HG03064 (cell line): ENCODE measurements at regions not wholly inside any gene's neighbourhood (a gene's known extent, or its start where the extent isn't known, plus 50 kb on each side); places are given as distances from the start of the nearest gene placed in this dataset.
A peak's percentile ranks its signal among the peaks of the same experiment; 100 is the strongest.
"Not testable (repeated sequence)": the region's sequence is repeated elsewhere in the genome, so short reads cannot be mapped to it uniquely, and the experiment has no call there.

Source experiments
- ATAC-seq: cut with Tn5 transposase; IDR thresholded peaks from one replicate; pipeline ENCODE4 v1.9.1; 2021; ENCODE audit warnings: low read depth; ENCODE audit not compliant: unreplicated experiment

DNA sequence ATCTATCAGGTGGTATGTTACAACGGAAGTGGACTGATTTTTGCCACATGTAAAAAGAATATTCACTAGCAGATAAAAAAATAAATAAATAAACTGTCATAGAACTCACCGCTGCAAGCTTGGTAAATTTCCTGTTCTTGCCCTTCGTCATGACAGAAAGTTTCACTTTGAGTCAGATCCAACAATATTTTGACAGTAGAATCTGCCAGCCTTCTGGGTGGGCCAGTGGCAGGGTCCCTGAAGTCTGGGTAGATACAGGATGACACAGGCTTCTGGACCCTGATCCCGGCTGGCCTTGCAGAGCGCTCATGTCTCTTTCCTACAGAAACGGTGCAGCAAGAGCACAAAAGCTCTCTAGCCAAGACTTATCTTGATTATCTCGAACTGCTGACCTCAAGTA, 97.8 kb upstream of the PMAIP1 start:
- ATAC-seq = no peak

DNA sequence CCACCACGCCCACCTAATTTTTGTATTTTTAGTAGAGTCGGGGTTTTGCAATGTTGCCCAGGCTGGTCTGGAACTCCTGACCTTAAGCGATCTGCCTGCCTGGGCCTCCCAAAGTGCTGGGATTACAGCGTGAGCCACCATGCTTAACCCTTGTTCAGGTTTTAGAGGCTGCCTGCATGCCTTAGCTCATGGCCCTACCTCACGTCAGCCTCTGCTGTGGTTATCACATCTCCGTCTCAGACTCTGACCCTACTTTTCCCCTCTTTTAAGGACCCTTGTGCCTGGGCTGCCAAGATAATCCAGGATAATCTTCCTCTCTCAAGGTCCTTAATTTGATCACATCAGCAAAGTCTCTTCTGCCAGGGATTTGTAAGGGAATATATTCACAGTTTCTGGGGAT, 98.2 kb upstream of the PMAIP1 start:
- no peak for ATAC-seq

DNA sequence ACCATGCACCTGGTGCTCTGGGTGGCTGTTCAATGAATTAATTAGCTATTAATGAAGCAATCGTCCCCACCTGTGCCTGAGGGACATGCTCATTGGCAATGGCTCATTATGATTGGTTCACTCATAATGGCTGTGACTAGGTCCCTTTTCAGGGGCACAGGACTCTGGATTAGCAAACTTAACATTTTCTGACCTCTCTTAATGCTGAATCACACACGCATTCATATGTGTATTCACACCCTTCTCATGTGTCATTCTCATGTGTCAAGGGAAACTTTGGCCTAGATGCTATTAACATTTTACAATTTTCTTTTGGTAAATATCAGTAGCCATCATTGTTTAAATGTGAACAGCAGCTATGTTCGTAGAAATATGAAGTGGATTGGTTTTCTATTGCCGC, 98.9 kb upstream of the PMAIP1 start:
- no peak for ATAC-seq

DNA sequence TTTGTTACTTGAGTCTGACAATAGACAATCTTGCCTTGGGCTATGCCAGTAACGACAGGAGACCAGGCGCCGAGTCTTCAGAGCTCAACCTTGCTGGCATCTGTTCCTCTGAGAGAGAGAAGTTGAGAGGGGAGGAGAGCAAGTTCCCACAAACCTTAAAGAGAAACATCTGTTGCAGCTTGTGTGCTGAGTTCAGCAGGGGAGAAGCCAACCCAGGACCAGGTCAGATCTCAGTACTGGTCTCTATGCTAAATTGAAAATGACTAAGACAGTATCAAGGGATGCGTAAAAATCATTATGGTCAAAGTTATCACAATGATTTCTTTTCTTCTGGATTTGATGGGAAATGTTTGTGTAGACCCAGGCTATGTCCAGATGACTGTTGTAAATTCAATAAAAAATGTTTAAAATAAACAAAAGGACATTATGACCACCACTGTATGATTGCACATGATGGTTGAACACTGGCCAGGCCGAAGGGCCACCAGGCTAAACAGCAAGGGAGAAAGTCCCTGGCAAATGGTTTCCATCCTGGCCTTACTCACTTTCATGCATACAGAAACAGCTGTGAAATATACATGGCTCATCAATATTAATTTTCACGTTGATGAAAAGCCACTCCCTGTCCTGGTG, 100.3 kb upstream of the PMAIP1 start:
- ATAC-seq = no peak

DNA sequence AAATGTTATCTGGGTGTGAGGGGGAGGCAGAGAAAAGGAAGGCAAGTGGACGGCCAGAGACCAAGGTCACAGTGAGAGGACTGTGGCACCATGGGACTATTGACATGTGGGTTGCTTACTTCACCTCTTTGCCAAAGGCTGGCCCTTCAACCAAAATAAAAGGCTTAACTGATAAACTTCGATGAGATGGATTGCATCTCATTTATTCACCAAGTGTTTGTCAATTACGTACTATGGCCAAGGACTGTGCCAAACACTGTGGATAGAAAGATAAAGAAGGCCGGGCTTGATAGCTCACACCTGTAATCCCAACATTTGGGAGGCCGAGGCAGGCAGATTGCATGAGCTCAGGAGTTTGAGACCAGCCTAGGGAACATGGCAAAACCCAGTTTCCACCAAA, 98.7 kb upstream of the CCBE1 start:
- no peak for ATAC-seq

DNA sequence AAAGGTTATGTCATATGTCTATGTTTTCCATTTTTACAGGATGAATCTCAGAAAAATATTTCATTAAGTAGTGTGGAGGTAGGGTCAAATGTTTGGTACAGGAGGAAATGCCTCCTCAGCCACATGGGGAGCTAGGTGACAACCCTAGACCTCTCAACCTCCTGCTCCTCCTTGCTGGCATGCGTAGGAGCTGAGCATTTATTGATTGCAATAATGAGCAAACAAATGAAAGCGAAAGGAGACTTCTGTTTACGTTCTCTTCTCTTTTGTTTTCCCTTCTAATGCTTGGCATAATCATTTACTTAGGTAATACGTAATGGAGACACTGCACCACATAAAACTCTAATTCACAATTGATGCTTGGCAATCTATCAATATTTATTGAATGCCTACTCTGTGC, 95.1 kb upstream of the CCBE1 start:
- no peak for ATAC-seq

DNA sequence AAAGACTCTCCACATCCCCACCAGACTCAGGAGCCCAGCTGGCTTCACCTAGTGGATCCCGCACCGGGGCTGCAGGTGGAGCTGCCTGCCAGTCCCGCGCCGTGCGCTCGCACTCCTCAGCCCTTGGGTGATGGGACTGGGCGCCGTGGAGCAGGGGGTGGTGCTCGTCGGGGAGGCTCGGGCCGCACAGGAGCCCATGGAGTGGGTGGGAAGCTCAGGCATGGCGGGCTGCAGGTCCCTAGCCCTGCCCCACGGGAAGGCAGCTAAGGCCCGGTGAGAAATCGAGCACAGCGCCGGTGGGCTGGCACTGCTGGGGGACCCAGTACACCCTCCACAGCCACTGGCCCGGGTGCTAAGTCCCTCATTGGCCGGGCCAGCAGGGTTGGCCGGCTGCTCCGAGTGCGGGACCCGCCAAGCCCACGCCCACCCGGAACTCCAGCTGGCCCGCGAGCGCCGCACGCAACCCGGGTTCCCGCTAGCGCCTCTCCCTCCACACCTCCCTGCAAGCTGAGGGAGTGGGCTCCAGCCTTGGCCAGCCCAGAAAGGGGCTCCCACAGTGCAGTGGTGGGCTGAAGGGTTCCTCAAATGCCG, 93.2 kb upstream of the CCBE1 start:
- ATAC-seq = not testable (repeated sequence)

DNA sequence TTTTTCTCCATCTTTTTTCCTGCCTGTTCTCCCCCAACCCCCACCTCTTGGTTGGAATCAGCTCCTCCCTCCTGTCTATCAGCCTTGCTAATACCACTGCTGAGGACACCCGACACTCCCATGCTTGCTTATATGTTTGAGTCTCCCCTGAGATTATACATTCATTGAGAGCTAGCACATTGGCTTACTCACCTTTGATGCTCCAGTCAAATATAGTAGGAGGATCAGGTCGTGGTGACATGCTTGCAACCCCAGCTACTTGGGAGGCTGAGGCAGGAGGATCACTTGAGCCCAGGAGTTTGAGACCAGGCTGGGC, 91.5 kb upstream of the CCBE1 start:
- ATAC-seq = no peak

DNA sequence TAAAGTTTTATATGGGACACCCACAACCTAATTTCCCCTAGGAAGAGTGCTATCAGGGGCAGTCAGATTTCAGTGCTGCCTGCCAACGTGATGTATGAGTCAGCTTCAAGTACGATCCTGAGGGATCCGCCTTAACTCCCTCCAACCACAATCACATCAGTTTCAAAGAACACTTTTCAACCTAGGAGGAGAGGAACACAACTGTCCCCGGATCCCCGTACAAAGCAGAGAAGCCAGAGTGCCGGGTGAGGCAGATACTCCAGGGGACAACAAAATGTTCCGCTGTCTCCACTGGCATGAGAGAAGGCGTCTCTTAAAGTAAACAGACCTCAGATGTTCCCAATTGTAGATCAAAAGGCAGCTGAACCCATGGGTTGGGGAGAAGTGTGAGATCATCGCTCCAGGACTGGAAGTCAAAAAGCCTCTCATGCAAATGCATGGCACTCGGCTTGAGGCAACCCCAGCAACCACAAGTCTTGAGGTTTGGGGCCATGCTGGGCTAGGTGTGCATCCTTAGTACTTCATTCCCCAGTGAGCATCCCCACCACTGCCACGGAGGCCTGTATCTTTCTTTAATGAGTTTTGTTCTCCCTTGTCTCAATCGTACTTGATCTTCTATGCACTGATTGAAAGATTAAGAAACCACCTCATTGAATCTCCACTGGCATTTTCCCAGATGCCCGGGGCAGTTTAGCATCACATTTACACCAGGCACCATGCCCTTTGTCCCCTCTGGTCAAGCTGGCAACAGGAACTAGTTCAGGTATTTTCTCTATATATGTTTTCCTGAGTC, 91.0 kb upstream of the CCBE1 start:
- no peak for ATAC-seq

DNA sequence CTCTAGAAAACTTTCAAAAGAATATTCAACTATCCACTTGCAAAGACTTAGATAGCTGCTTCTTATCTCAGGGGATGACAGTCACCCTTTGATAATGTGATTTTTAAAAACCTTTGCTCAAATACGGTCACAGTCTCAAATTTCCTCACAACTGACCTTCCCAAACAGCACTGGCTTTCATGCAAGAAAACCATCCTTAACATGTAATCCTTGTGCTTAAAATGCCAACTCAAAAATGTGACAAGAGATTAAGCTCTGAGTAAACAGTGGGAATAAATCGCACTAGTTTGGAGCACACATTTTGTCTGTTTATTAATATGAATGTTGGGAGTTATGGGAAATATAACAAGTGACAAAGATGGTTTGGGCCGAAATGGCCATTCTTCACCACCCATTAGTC, 87.5 kb upstream of the CCBE1 start:
- no peak for ATAC-seq

DNA sequence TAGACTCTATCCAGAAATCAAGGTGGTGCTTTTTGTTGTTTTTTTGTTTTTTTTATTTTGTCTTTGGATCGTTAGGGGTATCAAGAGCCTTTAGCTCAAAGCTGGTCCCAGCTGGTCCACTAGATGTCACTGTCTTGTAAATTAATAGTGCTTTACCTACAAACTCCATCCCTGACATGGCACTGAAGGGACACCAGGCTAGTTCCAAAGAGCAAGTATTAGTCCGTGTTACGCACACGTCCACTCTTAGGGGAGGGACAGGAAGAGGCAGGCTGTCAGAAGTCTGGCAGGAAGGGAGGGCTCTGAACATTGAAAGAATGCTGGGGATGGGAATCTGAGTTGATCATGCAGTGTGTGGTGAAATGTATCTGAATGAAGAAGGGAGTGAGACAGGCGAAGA, 85.9 kb upstream of the CCBE1 start:
- ATAC-seq = peak; percentile 75

DNA sequence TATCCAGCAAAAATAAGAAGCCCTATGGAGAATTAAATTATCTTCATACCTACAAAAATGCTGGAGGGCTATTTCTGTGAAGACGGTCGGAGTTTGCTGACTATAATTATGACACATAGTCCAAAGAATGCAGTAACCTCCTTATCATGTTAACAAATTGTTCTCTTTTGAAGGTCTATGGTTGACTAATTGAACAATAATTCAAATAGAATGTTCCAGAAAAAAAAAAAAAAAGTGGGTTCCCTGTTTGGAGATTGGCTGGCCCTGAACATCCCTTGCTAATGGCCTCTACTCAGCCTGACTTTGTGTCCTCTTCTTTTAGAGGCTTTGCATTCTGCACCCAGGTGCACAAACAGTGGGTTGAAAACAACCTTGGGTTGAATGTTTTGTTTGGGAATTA, 82.8 kb upstream of the CCBE1 start:
- ATAC-seq = no peak

DNA sequence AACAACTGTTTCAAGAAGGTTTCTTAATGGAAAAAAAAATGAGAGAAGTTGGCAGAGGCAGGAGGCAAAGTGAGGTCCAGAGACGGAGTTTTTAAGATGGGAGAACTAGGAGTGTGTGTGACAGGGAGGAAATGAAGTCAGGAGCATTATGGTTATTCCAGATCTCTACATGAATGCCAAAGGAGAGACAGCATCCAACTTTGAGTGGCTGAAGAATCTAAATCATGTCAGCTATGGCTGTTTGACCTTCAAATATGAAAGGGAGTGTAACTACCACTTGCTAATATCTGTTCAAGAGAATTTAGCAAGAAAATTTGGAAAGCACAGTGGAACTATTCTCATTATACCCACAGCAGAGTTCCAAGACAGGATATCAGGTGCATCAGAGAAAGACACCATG, 81.2 kb upstream of the CCBE1 start:
- ATAC-seq = no peak

DNA sequence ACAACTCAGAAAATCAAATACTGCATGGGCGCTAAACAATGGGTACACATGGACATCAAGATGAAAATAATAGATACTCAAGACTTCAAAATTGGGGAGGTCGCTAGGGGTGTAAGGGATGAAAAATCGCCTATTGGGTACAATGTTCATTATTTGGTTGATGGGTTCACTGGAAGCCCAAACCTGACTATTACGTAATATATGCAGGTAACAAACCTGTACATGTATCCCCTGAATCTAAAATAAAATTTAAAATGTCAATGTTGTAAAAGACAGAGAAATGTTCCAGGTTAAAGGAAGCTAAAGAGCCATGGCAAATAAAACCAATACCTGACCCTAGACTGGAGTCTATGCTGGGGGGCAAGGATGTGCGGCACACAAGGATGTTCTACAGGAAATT, 80.4 kb upstream of the CCBE1 start:
- ATAC-seq = no peak

DNA sequence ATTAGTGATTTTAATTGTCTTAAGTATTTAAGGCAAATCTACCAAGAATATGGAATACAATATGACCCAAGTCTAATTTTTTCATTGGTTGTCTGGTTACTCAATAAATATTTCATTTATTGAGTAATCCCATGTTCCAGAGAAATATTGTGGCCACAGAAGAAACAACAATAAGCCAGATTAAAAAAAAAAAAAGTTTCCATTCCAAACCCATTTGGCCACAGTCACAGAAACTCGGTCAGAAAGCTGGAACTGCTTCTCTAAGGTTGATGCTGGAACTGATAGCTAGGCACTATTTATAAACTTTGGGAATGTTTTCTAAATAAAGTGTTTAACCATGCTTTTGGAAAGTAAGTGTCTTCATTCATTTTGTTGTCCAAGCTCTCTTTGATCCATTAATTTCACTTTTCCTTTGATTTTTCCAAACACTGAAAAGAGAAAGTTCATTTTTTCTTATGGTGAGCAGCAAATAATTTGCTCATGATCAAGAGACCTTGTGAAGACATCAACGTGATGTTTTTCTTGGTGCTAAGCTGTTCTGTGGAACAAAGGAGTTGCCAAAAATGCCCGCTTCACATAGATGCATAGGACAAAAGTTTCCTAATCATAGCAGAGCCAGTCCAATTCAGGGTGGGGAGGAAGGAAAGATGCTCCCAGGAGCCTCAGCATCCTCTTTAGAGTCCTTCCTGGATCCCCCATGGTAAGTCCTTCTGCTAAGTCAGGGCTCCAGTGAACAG, 72.1 kb upstream of the CCBE1 start:
- ATAC-seq = no peak

DNA sequence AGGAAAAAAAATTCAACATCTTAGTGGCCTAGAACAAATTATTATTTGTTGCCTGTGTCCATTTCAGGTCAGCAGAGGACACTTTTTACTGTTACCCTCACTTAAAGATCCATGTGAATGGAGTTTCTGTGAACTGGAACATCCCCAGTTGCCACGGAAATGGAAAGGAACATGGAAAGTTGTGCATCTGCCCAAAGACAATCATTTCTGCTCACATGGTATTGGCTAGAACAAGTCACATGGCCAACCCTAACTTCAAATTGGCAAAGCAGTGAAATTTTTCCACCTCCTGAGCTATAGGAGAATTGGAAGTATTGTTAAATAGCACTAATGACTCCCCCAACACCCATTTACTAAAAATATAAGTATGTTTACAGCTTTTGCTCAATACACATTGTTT, 71.2 kb upstream of the CCBE1 start:
- no peak for ATAC-seq

DNA sequence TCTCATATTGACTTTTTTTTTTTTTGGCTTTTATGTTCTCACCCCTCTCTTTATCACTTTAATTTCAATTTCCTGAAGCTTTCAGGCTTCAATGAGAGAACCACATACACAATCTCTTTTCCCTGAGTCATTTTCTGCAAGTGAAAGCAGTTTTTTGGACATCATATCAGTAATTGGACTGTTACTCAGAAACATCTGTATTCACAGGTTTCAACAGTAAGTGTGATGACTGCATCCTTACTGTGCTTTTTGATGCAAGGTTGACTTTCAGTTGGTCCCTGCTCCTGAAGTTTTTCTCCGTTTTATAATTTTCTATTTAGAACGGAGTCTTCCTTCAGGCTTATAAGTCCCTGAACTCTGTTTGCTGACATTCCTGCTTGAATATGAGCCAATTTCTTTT, 70.5 kb upstream of the CCBE1 start:
- ATAC-seq = no peak

DNA sequence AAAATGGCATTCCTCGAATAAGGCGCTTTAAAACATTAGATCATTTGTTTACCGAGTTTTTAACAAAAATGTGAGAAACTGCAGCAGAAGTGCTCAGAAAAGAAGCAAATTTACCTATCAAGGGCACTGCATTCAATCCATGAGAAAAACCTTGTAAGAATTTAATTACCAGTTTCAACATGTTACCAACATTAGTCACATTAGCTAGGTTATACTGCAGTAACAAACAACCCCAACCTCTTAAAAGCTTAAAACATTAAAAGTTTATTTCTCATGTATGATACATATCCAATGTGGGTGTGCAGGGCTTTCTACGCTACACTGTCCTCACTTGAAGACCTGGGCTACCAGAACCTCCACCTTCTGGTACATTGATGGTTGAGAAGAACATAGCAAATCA, 68.1 kb upstream of the CCBE1 start:
- ATAC-seq = no peak

DNA sequence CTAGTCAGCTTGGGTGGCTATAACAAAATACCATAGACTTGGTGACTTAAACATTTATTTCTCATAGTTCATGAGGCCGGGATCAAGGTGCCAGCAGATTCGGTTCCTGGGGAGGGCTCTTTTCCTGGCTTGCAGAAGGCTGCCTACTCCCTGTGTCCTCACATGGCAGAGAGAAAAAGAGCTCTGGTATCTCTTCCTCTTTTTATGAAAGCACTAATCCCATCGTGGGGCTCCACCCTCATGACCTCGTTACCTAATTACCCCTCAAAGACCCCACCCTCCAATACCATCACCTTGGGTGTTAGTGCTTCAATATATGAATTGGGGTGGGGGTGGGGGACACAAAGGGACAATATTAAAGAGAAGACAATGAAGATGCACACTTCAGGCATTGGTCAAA, 67.1 kb upstream of the CCBE1 start:
- no peak for ATAC-seq

DNA sequence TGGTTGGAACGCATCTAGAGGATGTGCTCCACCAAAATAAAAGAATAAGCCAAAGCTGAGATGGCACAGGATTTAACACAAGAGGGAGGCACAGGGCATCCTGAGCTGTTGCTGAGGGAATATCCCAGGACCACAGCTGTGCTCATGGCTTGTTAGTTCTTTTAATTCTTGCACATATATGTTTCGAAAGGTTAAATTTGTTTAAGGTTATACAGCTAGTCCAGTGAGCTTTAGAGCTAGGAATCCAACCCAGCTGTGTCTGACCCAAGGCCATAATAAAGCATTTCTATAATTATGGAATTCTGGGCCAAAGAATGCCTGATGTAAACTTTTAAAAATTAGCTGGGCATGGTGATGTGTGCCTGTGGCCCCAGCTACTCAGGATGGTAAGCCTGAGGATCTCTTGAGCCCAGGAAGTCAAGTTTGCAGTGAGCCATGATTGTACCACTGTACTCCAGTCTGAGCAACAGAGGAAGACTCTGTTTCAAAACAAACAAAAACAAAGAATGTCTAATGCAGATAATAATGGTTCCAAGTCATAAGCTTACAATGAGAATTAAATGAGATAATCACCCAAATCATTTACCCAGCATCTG, 66.4 kb upstream of the CCBE1 start:
- no peak for ATAC-seq
